ENCODE measurements at regions not wholly inside any gene's neighbourhood (a gene's known extent, or its start where the extent isn't known, plus 50 kb on each side); places are given as distances from the start of the nearest gene placed in this dataset.
"Not testable (repeated sequence)": the region's sequence is repeated elsewhere in the genome, so short reads cannot be mapped to it uniquely, and the experiment has no call there.

DNA sequence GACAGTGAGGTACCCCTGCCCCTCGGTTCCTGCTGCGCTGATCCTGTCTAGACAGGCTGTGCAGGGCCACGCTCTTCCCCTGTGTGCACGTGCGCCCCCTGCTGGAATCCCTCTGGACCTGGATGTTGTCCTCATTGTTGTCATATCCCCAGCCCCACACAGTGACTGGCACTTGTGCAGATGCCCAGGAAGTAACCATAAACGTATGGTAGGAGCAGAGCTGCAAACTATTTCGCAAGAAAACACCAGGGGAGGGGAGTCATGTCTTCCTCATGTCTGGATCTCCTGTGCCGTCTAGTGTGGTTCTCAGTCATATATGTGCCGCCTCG, 114.7 kb downstream of the CRYBB2 start:
- no peaks in the 10 kb centered on the region for H3K36me3 ChIP-seq (ENCODE audit: control insufficient read depth, insufficient read depth, low read length)
- H3K9ac ChIP-seq (ENCODE audit: low read length) = no peak overlapping the region
- no peaks in the 10 kb centered on the region for H3K27me3 ChIP-seq (ENCODE audit: control insufficient read depth, insufficient read depth, low read length)

DNA sequence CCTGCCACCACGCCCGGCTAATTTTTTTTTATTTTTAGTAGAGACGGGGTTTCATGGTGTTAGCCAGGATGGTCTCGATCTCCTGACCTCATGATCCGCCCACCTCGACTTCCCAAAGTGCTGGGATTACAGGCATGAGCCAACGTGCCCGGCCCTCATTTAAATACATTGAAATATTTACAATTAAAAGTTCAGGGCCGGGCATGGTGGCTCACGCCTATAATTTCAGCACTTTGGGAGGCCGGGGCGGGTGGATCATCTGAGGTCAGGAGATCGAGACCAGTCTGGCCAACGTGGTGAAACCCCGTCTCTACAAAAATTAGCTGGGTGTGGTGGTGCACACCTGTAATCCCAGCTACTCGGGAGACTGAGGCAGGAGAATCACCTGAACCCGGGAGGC, 115.2 kb downstream of the CRYBB2 start:
- not testable (repeated sequence) for H3K36me3 ChIP-seq (ENCODE audit: control insufficient read depth, insufficient read depth, low read length); H3K27me3 ChIP-seq (ENCODE audit: control insufficient read depth, insufficient read depth, low read length); H3K4me3 ChIP-seq (ENCODE audit: low read length); H3K27ac ChIP-seq (ENCODE audit: low read depth, low read length); H3K9ac ChIP-seq (ENCODE audit: low read length); H3K4me1 ChIP-seq (ENCODE audit: control insufficient read depth, insufficient read depth, low read length)

More for the DNA sequence above, 114.7 kb downstream of the CRYBB2 start:
- Histone ChIP-seq H3K4me3 (ENCODE audit: low read length) (no peak overlapping the region), H3K27ac (ENCODE audit: low read depth, low read length) (no peak overlapping the region), H3K4me1 (ENCODE audit: control insufficient read depth, insufficient read depth, low read length) (no peaks in the 10 kb centered on the region)

DNA sequence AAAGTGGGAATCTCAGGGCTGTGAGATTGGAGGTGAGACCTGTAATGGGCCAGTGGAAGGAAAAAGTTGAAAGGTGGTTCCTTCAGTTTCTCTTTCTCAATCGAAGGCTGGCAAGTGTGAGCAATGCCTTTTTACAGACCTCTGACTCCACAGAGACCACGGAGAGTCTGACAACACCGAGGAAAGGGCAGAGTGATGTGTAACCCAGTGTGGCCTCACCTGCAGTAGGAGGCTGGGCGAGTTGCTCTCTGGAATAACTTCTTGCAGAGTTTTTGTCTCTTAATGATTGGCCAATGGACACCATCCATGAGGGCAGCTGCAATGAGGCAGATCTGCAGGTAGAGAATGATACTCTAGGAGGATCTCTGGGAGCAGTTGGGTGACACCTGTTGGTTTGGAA, 115.8 kb downstream of the CRYBB2 start:
- H3K4me3 ChIP-seq (ENCODE audit: low read length); H3K27me3 ChIP-seq (ENCODE audit: control insufficient read depth, insufficient read depth, low read length); H3K9ac ChIP-seq (ENCODE audit: low read length); H3K27ac ChIP-seq (ENCODE audit: low read depth, low read length); H3K4me1 ChIP-seq (ENCODE audit: control insufficient read depth, insufficient read depth, low read length); H3K36me3 ChIP-seq (ENCODE audit: control insufficient read depth, insufficient read depth, low read length): not testable (repeated sequence)

DNA sequence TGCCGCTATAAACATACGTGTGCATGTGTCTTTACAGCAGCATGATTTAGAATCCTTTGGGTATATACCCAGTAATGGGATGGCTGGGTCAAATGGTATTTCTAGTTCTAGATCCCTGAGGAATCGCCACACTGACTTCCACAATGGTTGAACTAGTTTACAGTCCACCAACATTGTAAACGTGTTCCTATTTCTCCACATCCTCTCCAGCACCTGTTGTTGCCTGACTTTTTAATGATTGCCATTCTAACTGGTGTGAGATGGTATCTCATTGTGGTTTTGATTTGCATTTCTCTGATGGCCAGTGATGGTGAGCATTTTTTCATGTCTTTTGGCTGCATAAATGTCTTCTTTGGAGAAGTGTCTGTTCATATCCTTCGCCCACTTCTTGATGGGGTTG, 121.1 kb downstream of the CRYBB2 start:
- H3K27me3 ChIP-seq (ENCODE audit: control insufficient read depth, insufficient read depth, low read length); H3K4me3 ChIP-seq (ENCODE audit: low read length); H3K27ac ChIP-seq (ENCODE audit: low read depth, low read length); H3K4me1 ChIP-seq (ENCODE audit: control insufficient read depth, insufficient read depth, low read length); H3K9ac ChIP-seq (ENCODE audit: low read length); H3K36me3 ChIP-seq (ENCODE audit: control insufficient read depth, insufficient read depth, low read length): not testable (repeated sequence)

DNA sequence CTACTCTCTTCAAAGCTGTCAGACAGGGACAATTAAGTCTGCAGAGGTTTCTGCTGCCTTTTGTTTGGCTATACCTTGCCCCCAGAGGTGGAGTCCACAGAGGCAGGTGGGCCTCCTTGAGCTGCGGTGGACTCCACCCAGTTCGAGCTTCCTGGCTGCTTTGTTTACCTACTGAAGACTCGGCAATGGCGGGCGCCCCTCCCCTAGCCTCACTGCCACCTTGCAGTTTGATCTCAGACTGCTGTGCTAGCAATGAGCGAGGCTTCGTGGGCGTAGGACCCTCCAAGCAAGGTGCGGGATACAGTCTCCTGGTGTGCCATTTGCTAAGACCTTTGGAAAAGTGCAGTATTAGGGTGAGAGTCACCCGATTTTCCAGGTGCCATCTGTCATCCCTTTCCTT, 124.9 kb downstream of the CRYBB2 start:
- H3K4me3 ChIP-seq (ENCODE audit: low read length); H3K4me1 ChIP-seq (ENCODE audit: control insufficient read depth, insufficient read depth, low read length); H3K27me3 ChIP-seq (ENCODE audit: control insufficient read depth, insufficient read depth, low read length); H3K36me3 ChIP-seq (ENCODE audit: control insufficient read depth, insufficient read depth, low read length); H3K9ac ChIP-seq (ENCODE audit: low read length); H3K27ac ChIP-seq (ENCODE audit: low read depth, low read length): not testable (repeated sequence)

DNA sequence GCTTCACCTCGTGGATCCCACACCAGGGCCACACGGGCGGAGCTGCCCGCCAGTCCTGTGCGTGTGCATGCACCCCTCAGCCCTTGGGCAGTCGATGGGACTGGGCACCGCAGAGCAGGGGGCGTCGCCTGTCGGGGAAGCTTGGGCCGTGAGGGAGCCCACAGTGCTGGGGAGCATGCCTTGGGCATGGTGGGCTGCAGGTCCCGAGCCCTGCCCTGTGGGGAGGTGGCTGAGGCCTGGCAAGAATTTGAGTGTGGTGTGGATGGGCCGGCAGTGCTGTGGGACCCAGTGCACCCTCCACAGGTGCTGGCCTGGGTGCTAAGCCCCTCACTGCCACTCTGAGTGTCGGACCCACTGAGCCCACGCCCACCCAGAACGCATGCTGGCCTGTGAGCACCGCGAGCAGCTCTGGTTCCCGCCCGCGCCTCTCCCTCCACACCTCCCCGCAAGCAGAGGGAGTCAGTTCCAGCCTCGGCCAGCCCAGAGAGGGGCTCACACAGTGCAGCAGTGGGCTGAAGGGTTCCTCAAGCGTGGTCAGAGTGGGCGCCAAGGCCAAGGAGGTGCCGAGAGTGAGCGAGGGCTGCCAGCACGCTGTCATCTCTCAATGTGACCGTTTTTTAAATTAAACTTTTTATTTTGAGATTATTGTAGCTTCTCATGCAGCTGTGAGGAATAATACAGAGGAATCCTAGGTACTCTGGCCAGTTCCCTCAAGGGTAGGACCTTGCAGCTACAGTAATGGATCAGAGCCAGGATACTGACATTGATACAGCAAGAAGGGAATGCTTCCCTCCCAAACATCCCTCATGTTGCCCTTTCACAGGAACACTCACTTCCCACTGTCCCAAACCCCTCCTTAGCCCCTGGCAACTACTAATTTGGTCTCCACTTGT, 127.7 kb downstream of the CRYBB2 start:
- H3K36me3 ChIP-seq (ENCODE audit: control insufficient read depth, insufficient read depth, low read length) = peaks cover 9% of the 10 kb centered on the region
- H3K27ac ChIP-seq (ENCODE audit: low read depth, low read length) = no peak overlapping the region
- no peaks in the 10 kb centered on the region for H3K27me3 ChIP-seq (ENCODE audit: control insufficient read depth, insufficient read depth, low read length)
- no peaks in the 10 kb centered on the region for H3K4me1 ChIP-seq (ENCODE audit: control insufficient read depth, insufficient read depth, low read length)
- H3K4me3 ChIP-seq (ENCODE audit: low read length) = no peak overlapping the region
- no peak overlapping the region for H3K9ac ChIP-seq (ENCODE audit: low read length)

DNA sequence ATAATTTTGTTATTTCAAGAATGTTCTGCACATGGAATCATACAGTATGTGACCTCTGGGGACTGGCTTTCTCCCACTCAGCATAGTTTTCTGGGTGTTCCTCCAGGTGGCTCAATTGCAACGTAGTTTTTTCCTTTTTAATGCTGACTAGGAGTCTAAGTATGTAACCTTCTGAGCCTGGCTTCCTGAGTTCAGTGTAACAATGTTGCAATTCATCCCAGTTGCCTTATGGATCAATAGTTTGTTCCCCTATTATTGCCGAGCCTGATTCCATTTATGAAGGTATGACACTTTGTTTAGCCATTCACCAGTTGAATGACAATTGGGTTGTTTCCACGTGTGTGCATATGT, 128.3 kb downstream of the CRYBB2 start:
- no peaks in the 10 kb centered on the region for H3K27me3 ChIP-seq (ENCODE audit: control insufficient read depth, insufficient read depth, low read length)
- no peaks in the 10 kb centered on the region for H3K4me1 ChIP-seq (ENCODE audit: control insufficient read depth, insufficient read depth, low read length)
- peaks cover 10% of the 10 kb centered on the region for H3K36me3 ChIP-seq (ENCODE audit: control insufficient read depth, insufficient read depth, low read length)
- no peak overlapping the region for H3K4me3 ChIP-seq (ENCODE audit: low read length)
- no peak overlapping the region for H3K9ac ChIP-seq (ENCODE audit: low read length)
- H3K27ac ChIP-seq (ENCODE audit: low read depth, low read length) = no peak overlapping the region

DNA sequence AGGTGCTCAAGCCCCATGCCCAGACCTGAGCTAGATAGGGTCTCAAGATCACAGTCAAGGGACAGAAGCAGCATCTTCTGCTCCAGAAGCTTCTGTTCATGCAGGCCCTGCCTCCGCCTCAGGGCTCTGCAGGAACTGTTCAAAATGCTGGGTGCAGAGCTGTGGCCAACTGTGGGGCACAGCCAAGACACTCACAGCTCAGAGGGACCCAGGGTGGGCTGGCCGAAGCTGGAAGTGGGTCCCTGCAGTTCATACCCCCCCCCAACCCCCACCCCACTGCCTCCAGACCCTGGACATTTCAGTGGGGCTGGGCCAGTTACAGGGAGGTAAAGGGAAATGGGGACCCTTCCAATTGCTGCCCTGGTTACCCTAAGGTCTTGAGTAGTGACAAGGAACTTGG, 129.0 kb downstream of the CRYBB2 start:
- no peak overlapping the region for H3K9ac ChIP-seq (ENCODE audit: low read length)
- peaks cover 12% of the 10 kb centered on the region for H3K36me3 ChIP-seq (ENCODE audit: control insufficient read depth, insufficient read depth, low read length)
- H3K4me3 ChIP-seq (ENCODE audit: low read length) = no peak overlapping the region
- H3K27ac ChIP-seq (ENCODE audit: low read depth, low read length) = no peak overlapping the region
- H3K27me3 ChIP-seq (ENCODE audit: control insufficient read depth, insufficient read depth, low read length) = no peaks in the 10 kb centered on the region
- no peaks in the 10 kb centered on the region for H3K4me1 ChIP-seq (ENCODE audit: control insufficient read depth, insufficient read depth, low read length)

DNA sequence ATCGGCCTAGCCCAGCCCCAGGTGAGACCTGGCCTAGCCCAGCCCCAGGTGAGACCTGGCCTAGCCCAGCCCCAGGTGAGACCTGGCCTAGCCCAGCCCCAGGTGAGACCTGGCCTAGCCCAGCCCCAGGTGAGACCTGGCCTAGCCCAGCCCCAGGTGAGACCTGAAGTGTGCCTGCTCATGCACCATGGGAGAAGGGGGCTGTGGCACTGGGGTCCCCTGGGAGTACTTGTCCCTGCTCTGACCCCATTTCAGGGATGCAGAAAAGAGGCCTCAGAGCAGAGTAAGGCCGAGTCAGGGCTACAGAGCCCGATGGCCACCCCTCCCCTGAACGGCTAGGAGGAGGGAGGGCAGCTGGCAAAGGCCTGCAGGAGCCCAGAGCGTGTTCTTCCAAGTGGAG, 129.6 kb downstream of the CRYBB2 start:
- H3K4me1 ChIP-seq (ENCODE audit: control insufficient read depth, insufficient read depth, low read length); H3K4me3 ChIP-seq (ENCODE audit: low read length); H3K27ac ChIP-seq (ENCODE audit: low read depth, low read length); H3K9ac ChIP-seq (ENCODE audit: low read length); H3K27me3 ChIP-seq (ENCODE audit: control insufficient read depth, insufficient read depth, low read length): not testable (repeated sequence)
- H3K36me3 ChIP-seq (ENCODE audit: control insufficient read depth, insufficient read depth, low read length) = peaks cover 18% of the 10 kb centered on the region

DNA sequence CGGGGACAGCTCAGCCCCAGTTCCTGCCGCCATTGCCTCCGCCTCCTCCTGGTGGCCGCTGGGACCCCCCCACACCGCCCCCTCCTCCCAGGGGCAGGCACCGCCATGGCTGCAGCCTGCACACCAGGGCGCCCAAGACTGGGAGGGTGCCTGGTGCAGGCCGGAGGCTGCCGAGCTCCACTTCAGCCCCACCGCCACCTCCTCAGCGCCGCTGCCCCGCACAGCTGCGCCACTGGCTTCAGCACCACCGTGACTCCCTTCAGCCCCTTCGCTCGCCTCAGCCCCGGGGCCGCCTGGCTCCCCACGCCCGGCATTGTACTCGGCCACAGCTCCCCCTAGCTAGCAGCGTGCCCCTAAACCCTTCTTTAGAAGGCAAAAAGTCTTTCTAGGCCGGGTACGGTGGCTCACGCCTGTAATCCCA, 131.1 kb downstream of the CRYBB2 start:
- Histone ChIP-seq H3K27ac (ENCODE audit: low read depth, low read length) (no peak overlapping the region), H3K27me3 (ENCODE audit: control insufficient read depth, insufficient read depth, low read length) (no peaks in the 10 kb centered on the region), H3K36me3 (ENCODE audit: control insufficient read depth, insufficient read depth, low read length) (peaks cover 28% of the 10 kb centered on the region), H3K9ac (ENCODE audit: low read length) (no peak overlapping the region), H3K4me3 (ENCODE audit: low read length) (no peak overlapping the region), H3K4me1 (ENCODE audit: control insufficient read depth, insufficient read depth, low read length) (no peaks in the 10 kb centered on the region)

DNA sequence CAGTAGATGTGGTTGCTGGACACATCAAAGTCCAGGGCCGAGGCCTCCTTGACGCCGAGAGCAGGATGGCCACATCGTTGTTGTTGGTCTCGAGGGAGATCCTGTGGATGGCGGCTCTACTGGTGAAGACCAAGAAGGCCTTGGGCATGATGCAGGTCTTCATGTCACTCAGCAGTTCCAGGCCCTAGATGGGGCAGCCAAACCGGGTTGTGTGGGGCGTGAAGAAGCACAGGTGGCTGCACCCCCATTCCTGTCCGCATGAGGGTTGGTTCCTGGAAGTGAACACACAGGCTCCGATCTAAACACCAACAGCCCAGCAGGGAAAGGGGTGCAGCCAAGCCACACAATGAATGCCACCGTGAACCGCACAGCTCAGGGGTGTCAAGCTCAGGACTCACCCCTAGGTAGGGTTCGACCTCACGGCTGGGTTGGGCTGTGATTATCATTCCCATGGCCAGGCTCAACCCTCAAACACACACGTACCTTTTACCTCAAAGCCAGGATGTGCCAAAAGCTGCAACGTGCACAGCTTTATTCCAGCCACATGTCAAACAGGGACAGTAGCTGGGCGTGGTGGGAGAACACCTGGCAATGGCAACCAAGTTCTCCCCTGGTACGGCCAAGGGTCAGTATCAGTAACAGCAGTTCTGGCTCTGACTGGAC, 132.3 kb downstream of the CRYBB2 start:
- H3K9ac ChIP-seq (ENCODE audit: low read length) = no peak overlapping the region
- no peaks in the 10 kb centered on the region for H3K27me3 ChIP-seq (ENCODE audit: control insufficient read depth, insufficient read depth, low read length)
- H3K4me3 ChIP-seq (ENCODE audit: low read length) = no peak overlapping the region
- no peak overlapping the region for H3K27ac ChIP-seq (ENCODE audit: low read depth, low read length)
- no peaks in the 10 kb centered on the region for H3K4me1 ChIP-seq (ENCODE audit: control insufficient read depth, insufficient read depth, low read length)
- peaks cover 32% of the 10 kb centered on the region for H3K36me3 ChIP-seq (ENCODE audit: control insufficient read depth, insufficient read depth, low read length)

DNA sequence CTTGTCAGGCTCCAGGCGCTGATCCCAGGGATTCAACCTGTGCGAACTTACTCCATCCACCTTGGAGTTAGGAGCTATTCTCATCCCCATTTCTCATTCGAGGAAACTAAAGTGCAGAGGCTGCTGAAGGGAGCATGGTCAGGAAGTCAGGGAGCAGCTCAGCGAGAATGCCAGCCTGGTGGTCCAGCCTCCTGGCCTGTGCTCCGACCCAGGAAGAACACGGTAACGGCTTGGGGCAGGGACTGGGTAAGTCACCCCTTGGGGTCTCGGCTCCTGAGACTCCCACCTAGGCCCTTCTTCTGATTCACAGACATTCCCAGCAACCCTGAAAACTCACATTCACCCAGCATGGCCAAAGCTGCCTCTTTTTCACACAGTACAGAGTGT, 132.8 kb downstream of the CRYBB2 start:
- peaks cover 31% of the 10 kb centered on the region for H3K36me3 ChIP-seq (ENCODE audit: control insufficient read depth, insufficient read depth, low read length)

More for the DNA sequence above, 132.8 kb downstream of the CRYBB2 start:
- H3K9ac ChIP-seq (ENCODE audit: low read length) = no peak overlapping the region
- no peaks in the 10 kb centered on the region for H3K27me3 ChIP-seq (ENCODE audit: control insufficient read depth, insufficient read depth, low read length)
- H3K4me3 ChIP-seq (ENCODE audit: low read length) = no peak overlapping the region
- no peak overlapping the region for H3K27ac ChIP-seq (ENCODE audit: low read depth, low read length)
- no peaks in the 10 kb centered on the region for H3K4me1 ChIP-seq (ENCODE audit: control insufficient read depth, insufficient read depth, low read length)
